SK-N-SH treated with all-trans-retinoic acid at 6 μM for 48 hours (cell line): ENCODE measurements at regions not wholly inside any gene's neighbourhood (a gene's known extent, or its start where the extent isn't known, plus 50 kb on each side); places are given as distances from the start of the nearest gene placed in this dataset.

Experiments used
- ZFP3 ChIP-seq: fragments of 250-450 bp; sonication (Bioruptor Pico); IDR thresholded peaks from 2 replicates; pipeline ENCODE4 v1.5.0; 2020; ENCODE audit warnings: mild to moderate bottlenecking, moderate library complexity
- ZNF565 ChIP-seq: fragments of 450-650 bp; formaldehyde crosslinking; conservative IDR thresholded peaks from 2 replicates; pipeline ENCODE4 v1.5.0; 2020; ENCODE audit warnings: low read depth, mild to moderate bottlenecking, moderate library complexity
- TF ChIP-seq, protein P1 (sequence below): fragments of 250-450 bp; sonication (Bioruptor Pico); IDR thresholded peaks from 2 replicates; pipeline ENCODE4 v1.5.1; 2021; ENCODE audit warnings: mild to moderate bottlenecking, moderate library complexity

DNA sequence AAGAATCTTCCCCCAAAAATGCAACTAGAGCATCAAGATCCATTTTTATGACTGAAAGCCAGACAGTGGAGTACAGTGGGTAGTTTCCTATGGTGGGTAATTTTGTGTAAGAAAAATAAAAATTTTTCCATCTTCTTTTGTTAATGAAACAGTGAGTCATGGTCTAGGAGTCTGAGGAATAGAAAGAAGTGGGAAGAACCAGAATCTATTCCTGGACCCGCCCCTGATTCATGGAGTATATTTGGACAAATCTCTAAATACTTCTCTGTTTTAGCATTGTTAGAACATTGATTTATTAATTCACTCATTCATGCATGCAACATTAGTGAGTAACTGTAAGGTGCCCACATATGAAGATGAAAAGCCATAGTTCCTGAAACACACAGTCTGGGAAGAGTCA lies 304.5 kb upstream of the GPR149 start:
- TF ChIP-seq ZNF565 (no peak), ZFP3 (no peak)
- TF ChIP-seq, protein P1, sequence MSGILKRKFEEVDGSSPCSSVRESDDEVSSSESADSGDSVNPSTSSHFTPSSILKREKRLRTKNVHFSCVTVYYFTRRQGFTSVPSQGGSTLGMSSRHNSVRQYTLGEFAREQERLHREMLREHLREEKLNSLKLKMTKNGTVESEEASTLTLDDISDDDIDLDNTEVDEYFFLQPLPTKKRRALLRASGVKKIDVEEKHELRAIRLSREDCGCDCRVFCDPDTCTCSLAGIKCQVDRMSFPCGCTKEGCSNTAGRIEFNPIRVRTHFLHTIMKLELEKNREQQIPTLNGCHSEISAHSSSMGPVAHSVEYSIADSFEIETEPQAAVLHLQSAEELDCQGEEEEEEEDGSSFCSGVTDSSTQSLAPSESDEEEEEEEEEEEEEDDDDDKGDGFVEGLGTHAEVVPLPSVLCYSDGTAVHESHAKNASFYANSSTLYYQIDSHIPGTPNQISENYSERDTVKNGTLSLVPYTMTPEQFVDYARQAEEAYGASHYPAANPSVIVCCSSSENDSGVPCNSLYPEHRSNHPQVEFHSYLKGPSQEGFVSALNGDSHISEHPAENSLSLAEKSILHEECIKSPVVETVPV (CRISPR knock-in tag) = no peak
